GM12878 (cell line): ENCODE measurements at regions not wholly inside any gene's neighbourhood (a gene's known extent, or its start where the extent isn't known, plus 50 kb on each side); places are given as distances from the start of the nearest gene placed in this dataset.
"Not testable (repeated sequence)": the region's sequence is repeated elsewhere in the genome, so short reads cannot be mapped to it uniquely, and the experiment has no call there.

Experiments used
- ATAC-seq: fragments of 200-7000 bp; cut with Tn5 transposase; 3 replicates; pipeline ENCODE4 v1.9.1; 2020; ENCODE audit warnings: mild to moderate bottlenecking, moderate library complexity
- BruUV-seq: library from RNA; stranded (reverse); fragments of 400-500 nt; replicated peaks from 2 replicates; lab custom pipeline; 2021; lab: Mats Ljungman, UMichigan
- CTCF ChIA-PET: fragments of 300-600 bp; sonication (Branson Sonifier 250); formaldehyde crosslinking; extraction: SDS; loops from one replicate; lab custom pipeline; 2021; ENCODE audit warnings: inconsistent platforms; lab: Yijun Ruan, JAX
- POLR2A ChIA-PET: fragments of 350-600 bp; formaldehyde crosslinking; extraction: SDS; loops from one replicate; lab custom pipeline; 2021; ENCODE audit warnings: inconsistent platforms; lab: Charles Lee
- RAD21 ChIA-PET: fragments of 300-600 bp; sonication (Branson Sonifier 250); formaldehyde crosslinking; loops from one replicate; lab custom pipeline; 2023; ENCODE audit warnings: antibody characterized with exemption; ENCODE audit not compliant: unreplicated experiment; lab: Charles Lee
- SMC1A ChIA-PET: fragments of 300-600 bp; sonication (Branson Sonifier 250); formaldehyde crosslinking; loops from one replicate; lab custom pipeline; 2023; ENCODE audit not compliant: unreplicated experiment, uncharacterized antibody; lab: Charles Lee
- DNase-seq: peaks from one replicate; pipeline ENCODE4 v3.0.0-alpha.2; 2011; ENCODE audit warnings: low read depth, low spot score
- FAIRE-seq: peaks from 3 replicates; lab custom pipeline; 2011; peaks lifted over from hg19 to GRCh38; lab: Jason Lieb, UNC
- H2AFZ ChIP-seq: 2 replicates; pipeline ENCODE4 v1.6.0; 2011; ENCODE audit warnings: low read depth, low read length, control low read depth; ENCODE audit not compliant: control insufficient read depth
- H3K27ac ChIP-seq: 2 replicates; pipeline ENCODE4 v1.5.1; 2011; ENCODE audit warnings: control low read depth; ENCODE audit not compliant: control insufficient read depth, insufficient read depth
- H3K27me3 ChIP-seq, 2 experiments: replicated peaks in 1 of 2; 2 replicates each; pipeline versions ENCODE4 v1.6.0 to v1.6.1; 2011; ENCODE audit warnings: low read length in 1 of 2; ENCODE audit not compliant: control insufficient read depth in 2 of 2, insufficient read depth in 2 of 2
- H3K36me3 ChIP-seq, 2 experiments: 2 replicates each; pipeline ENCODE4 v1.5.1; 2011; ENCODE audit warnings: low read length in 1 of 2; ENCODE audit not compliant: control insufficient read depth in 2 of 2, insufficient read depth in 2 of 2
- H3K4me1 ChIP-seq: 2 replicates; pipeline ENCODE4 v1.6.1; 2011; ENCODE audit warnings: mild to moderate bottlenecking, low read length, moderate library complexity, mixed read lengths; ENCODE audit not compliant: control insufficient read depth, insufficient read depth
- H3K4me2 ChIP-seq: 2 replicates; pipeline ENCODE4 v1.6.0; 2011; ENCODE audit warnings: control low read depth; ENCODE audit not compliant: control insufficient read depth, insufficient read depth
- H3K4me3 ChIP-seq: fragments of 200-600 bp; sonication (generic); 2 replicates; pipeline ENCODE4 v1.5.1; 2016
- H3K79me2 ChIP-seq: 2 replicates; pipeline ENCODE4 v1.6.0; 2011; ENCODE audit warnings: low read length; ENCODE audit not compliant: control insufficient read depth, insufficient read depth
- H3K9ac ChIP-seq: 2 replicates; pipeline ENCODE4 v1.8.0; 2011; ENCODE audit warnings: low read length, control low read depth, mixed read lengths; ENCODE audit not compliant: control insufficient read depth, insufficient read depth
- H3K9me3 ChIP-seq: replicated peaks from 3 replicates; pipeline ENCODE4 v1.5.1; 2011; ENCODE audit warnings: mild to moderate bottlenecking, low read length; ENCODE audit not compliant: control insufficient read depth, insufficient read depth
- H4K20me1 ChIP-seq: 2 replicates; pipeline ENCODE4 v1.6.0; 2011; ENCODE audit not compliant: control insufficient read depth, insufficient read depth
- FOS ChIP-seq: IDR thresholded peaks from 3 replicates; pipeline ENCODE4 v1.6.1; 2011; ENCODE audit warnings: borderline replicate concordance; ENCODE audit not compliant: insufficient read length; ENCODE audit errors: extremely low read depth
- FOXM1 ChIP-seq: IDR thresholded peaks from 2 replicates; pipeline ENCODE4 v1.6.1; 2012; ENCODE audit warnings: low read depth, mild to moderate bottlenecking, inconsistent platforms, low read length, moderate library complexity
- RELA ChIP-seq: fragments of 450-650 bp; IDR thresholded peaks from 2 replicates; pipeline ENCODE4 v1.8.0; 2014; ENCODE audit warnings: borderline replicate concordance; ENCODE audit not compliant: partially characterized antibody
- TAF1 ChIP-seq: IDR thresholded peaks from 2 replicates; pipeline ENCODE4 v1.6.1; 2011; ENCODE audit warnings: mild to moderate bottlenecking, low read depth, low read length, borderline replicate concordance
- WGBS: methylation state at CpG from one replicate; pipeline ENCODE4 v1.1.6; 2016; ENCODE audit warnings: low lambda C conversion rate; ENCODE audit not compliant: insufficient replicate concordance, insufficient coverage; ENCODE audit errors: missing lambda C conversion rate; 5-methylcytosine and 5-hydroxymethylcytosine counted together
- in situ Hi-C: fragments of 300-500 bp; cut with MboI; formaldehyde crosslinking; loops from 9 replicates; pipeline ENCODE4 v1.14.3; 2018; ENCODE audit warnings: mixed read lengths
- intact Hi-C: fragments of 100-400 bp; cut with micrococcal nuclease; formaldehyde crosslinking; loops from one replicate; pipeline ENCODE4 v1.14.2; 2022; ENCODE audit not compliant: unreplicated experiment
- TF ChIP-seq, protein P1 (sequence below): fragments of 450-650 bp; IDR thresholded peaks from 2 replicates; pipeline ENCODE4 v1.6.1; 2016; ENCODE audit warnings: mild to moderate bottlenecking

DNA sequence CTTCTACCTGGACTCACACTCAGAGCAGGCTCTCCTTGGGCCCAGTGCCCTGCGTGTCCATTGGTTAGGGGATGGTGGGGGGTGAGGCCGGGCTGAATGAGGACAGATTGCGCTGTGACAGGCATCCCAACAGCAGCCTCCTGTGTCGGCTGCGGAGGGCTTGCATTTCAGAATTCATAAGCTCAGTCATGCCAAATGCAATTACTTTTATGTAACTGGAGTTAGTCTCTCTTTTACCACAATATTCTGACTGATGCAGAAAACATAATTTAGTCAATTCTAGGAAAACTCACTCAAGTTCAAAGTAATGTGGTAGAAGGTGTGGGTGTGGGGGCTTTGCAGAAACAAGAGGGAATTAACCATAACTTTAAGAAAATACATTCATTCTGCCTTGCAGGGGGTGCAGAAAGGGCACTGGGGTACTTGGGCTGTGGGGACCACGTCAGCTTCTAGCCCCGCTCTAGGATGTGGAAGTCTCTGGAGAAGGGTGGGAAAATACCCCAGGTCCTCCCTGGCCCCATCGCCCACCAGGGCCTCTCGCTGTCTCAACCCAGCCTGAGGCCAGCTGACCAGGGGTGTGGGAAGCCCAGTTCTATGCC, 257.7 kb downstream of the ADGRD1 start:
- Histone ChIP-seq H2AFZ (no peak overlapping the region), H3K4me3 (no peak overlapping the region), H3K27me3 (no peaks in the 10 kb centered on the region), H3K4me1 (no peaks in the 10 kb centered on the region), H3K27ac (no peak overlapping the region), H3K36me3 (no peaks in the 10 kb centered on the region), H3K79me2 (no peaks in the 10 kb centered on the region), H3K4me2 (no peak overlapping the region), H3K9ac (no peak overlapping the region), H4K20me1 (no peaks in the 10 kb centered on the region), H3K9me3 (no peaks in the 10 kb centered on the region; the same call in 2 of the 3 replicates)
- ATAC-seq (no peak), DNase-seq (no peak), FAIRE-seq (no peak)
- SMC1A ChIA-PET = no interaction called here
- CTCF ChIA-PET = no interaction called here
- WGBS = 47% methylated on average over 9 of the region's 9 CpGs
- intact Hi-C loops = no loop called here
- in situ Hi-C loops = no loop called here
- RAD21 ChIA-PET = no interaction called here
- no TSS peak for BruUV-seq
- POLR2A ChIA-PET = no interaction called here
- no peak for TF ChIP-seq RELA

DNA sequence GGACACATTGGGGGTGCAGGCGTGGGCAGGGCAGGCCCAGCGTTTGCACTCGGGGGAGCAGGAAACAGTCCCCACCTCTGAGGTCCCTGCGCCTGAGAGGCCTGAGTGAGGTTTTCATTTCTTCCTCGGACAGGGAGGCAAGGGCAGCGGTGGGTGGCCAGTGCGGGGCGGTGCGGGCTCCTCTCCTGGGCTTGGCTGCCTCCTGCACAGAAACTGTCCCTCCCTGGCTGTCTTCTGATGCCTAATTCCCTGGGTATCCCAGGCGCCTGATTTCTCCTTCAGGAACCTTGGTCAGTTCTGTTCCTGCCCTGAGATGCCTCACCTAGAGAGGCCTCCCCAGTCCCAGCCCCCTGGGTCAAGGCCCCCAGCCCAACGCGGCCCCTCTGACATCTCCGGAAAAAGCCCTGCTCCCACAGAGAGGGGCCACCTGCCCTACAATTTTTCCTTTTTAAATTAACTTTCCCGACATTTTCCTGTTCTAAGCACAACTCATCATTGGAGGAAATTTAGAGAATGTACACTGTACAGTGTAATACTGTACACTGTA, 260.3 kb downstream of the ADGRD1 start:
- no peaks in the 10 kb centered on the region; the same call in 2 of the 3 replicates for H3K9me3 ChIP-seq
- no TSS peak for BruUV-seq
- 66% methylated on average over 14 of the region's 14 CpGs for WGBS

DNA sequence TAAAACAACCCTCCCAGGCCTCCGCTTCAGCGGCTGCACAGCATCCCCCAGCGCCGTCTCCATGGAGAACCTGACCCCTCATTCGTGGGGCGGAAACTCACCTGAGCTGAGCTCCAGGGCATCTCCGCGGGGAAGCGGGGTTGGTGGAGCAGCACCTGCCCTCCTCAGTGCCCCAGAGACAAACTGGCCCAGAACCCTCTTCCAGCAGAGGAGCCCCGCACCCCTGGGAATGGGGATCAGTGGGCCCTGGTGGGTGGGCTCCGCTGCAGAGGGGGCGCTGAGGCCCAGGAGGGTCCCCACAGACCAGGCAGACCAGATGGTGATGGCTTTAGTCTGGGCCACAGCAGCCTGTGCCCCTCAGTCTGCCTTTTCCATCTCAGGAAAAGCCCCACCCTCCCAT, 261.2 kb downstream of the ADGRD1 start:
- intact Hi-C loops, H2AFZ ChIP-seq, H3K9ac ChIP-seq, H3K27me3 ChIP-seq, RAD21 ChIA-PET, CTCF ChIA-PET, H3K79me2 ChIP-seq, DNase-seq, H4K20me1 ChIP-seq, BruUV-seq, H3K27ac ChIP-seq, SMC1A ChIA-PET, FAIRE-seq, H3K9me3 ChIP-seq, POLR2A ChIA-PET, ATAC-seq, H3K4me3 ChIP-seq, H3K4me2 ChIP-seq, H3K36me3 ChIP-seq, in situ Hi-C loops: not testable (repeated sequence)
- peaks cover 19% of the 10 kb centered on the region for H3K4me1 ChIP-seq
- 82% methylated on average over 9 of the region's 12 CpGs for WGBS

More for the DNA sequence above, 260.3 kb downstream of the ADGRD1 start:
- FAIRE-seq (no peak), ATAC-seq (no peak), DNase-seq (no peak)
- peaks cover 11% of the 10 kb centered on the region for H3K4me1 ChIP-seq
- H3K9ac ChIP-seq = no peak overlapping the region
- RAD21 ChIA-PET = no interaction called here
- H2AFZ ChIP-seq = no peak overlapping the region
- POLR2A ChIA-PET = no interaction called here
- TF ChIP-seq TAF1 = no peak
- no peak for TF ChIP-seq FOXM1
- no peak for TF ChIP-seq FOS
- TF ChIP-seq, protein P1, sequence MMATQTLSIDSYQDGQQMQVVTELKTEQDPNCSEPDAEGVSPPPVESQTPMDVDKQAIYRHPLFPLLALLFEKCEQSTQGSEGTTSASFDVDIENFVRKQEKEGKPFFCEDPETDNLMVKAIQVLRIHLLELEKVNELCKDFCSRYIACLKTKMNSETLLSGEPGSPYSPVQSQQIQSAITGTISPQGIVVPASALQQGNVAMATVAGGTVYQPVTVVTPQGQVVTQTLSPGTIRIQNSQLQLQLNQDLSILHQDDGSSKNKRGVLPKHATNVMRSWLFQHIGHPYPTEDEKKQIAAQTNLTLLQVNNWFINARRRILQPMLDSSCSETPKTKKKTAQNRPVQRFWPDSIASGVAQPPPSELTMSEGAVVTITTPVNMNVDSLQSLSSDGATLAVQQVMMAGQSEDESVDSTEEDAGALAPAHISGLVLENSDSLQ = no peak
- H3K27ac ChIP-seq = no peak overlapping the region
- no peaks in the 10 kb centered on the region for H3K36me3 ChIP-seq
- in situ Hi-C loops (no loop called here), intact Hi-C loops (no loop called here)
- no peak overlapping the region for H3K4me3 ChIP-seq
- H3K79me2 ChIP-seq = no peaks in the 10 kb centered on the region
- SMC1A ChIA-PET = no interaction called here
- CTCF ChIA-PET = no interaction called here
- H3K27me3 ChIP-seq = no peaks in the 10 kb centered on the region
- H3K4me2 ChIP-seq = no peak overlapping the region
- H4K20me1 ChIP-seq = no peaks in the 10 kb centered on the region
